CD14-positive monocyte (primary cell): ENCODE measurements at regions not wholly inside any gene's neighbourhood (a gene's known extent, or its start where the extent isn't known, plus 50 kb on each side); places are given as distances from the start of the nearest gene placed in this dataset.

ENCODE experiments used
- DNase-seq, 3 donors: peaks; one replicate each; pipeline ENCODE4 v3.0.0-alpha.2; 2011 to 2022
- H2AFZ ChIP-seq: 2 replicates; pipeline ENCODE4 v1.6.0; 2012; ENCODE audit warnings: mild to moderate bottlenecking, low read depth, low read length, inconsistent platforms; ENCODE audit not compliant: insufficient read depth, poor library complexity, severe bottlenecking
- H3K27ac ChIP-seq, 2 donors: 1 replicate in 1 of 2; 2 replicates in 1 of 2; pipeline ENCODE4 v1.5.1; 2012 to 2013; ENCODE audit warnings: low read length in 2 of 2, control low read depth in 1 of 2, inconsistent platforms in 1 of 2, low read depth in 1 of 2, mild to moderate bottlenecking in 1 of 2
- H3K27me3 ChIP-seq, 2 donors: one replicate each; pipeline versions ENCODE4 v1.6.0 to v1.6.1; 2011 to 2013; ENCODE audit warnings: low read length in 2 of 2; ENCODE audit not compliant: control insufficient read depth in 2 of 2, insufficient read depth in 2 of 2
- H3K36me3 ChIP-seq, 2 donors: replicated peaks in 1 of 2; 1 replicate in 1 of 2; 2 replicates in 1 of 2; pipeline versions ENCODE4 v1.5.1 to v1.6.1; 2012 to 2013; ENCODE audit warnings: low read length in 2 of 2, control low read depth in 1 of 2, inconsistent platforms in 1 of 2, mild to moderate bottlenecking in 1 of 2; ENCODE audit not compliant: insufficient read depth in 2 of 2, control insufficient read depth in 1 of 2
- H3K4me1 ChIP-seq, 2 donors: 1 replicate in 1 of 2; 2 replicates in 1 of 2; pipeline versions ENCODE4 v1.5.1 to v1.6.1; 2012 to 2013; ENCODE audit warnings: low read length in 2 of 2, control low read depth in 1 of 2, inconsistent platforms in 1 of 2, mild to moderate bottlenecking in 1 of 2, moderate library complexity in 1 of 2; ENCODE audit not compliant: insufficient read depth in 2 of 2, control insufficient read depth in 1 of 2
- H3K4me2 ChIP-seq: replicated peaks from 2 replicates; pipeline ENCODE3; 2012; ENCODE audit warnings: low read length, moderate library complexity, mild to moderate bottlenecking; ENCODE audit not compliant: poor library complexity, severe bottlenecking; ENCODE audit errors: extremely low read depth
- H3K4me3 ChIP-seq, 3 experiments: fragments of 200-600 bp in 1 of 3; sonication (generic) in 1 of 3; replicated peaks in 1 of 3; 1 replicate in 2 of 3; 2 replicates in 1 of 3; pipeline ENCODE4 v1.5.1; 2011 to 2013; ENCODE audit warnings: low read length in 3 of 3, mild to moderate bottlenecking in 3 of 3, control low read depth in 2 of 3, low read depth in 2 of 3, inconsistent platforms in 1 of 3, moderate library complexity in 1 of 3
- H3K79me2 ChIP-seq: 2 replicates; pipeline ENCODE4 v1.6.0; 2012; ENCODE audit warnings: mild to moderate bottlenecking, control low read depth, inconsistent platforms, low read length, moderate library complexity; ENCODE audit not compliant: insufficient read depth
- H3K9ac ChIP-seq: 2 replicates; pipeline ENCODE4 v1.6.0; 2017; ENCODE audit warnings: low read length, mild to moderate bottlenecking; ENCODE audit not compliant: insufficient read depth, poor library complexity, severe bottlenecking
- H3K9me3 ChIP-seq, 2 donors: replicated peaks in 1 of 2; 1 replicate in 1 of 2; 2 replicates in 1 of 2; pipeline versions ENCODE4 v1.5.1 to v1.6.1; 2012 to 2013; ENCODE audit warnings: low read length in 2 of 2, control low read depth in 1 of 2; ENCODE audit not compliant: control insufficient read depth in 1 of 2, insufficient read depth in 1 of 2
- H4K20me1 ChIP-seq: 2 replicates; pipeline ENCODE4 v1.6.0; 2012; ENCODE audit warnings: mild to moderate bottlenecking, low read length, control low read depth, moderate library complexity; ENCODE audit not compliant: insufficient read depth
- H3K27ac Mint-ChIP-seq, 7 donors: one replicate each; pipeline ENCODE4 v1.8.0; 2020; ENCODE audit warnings: mild to moderate bottlenecking in 7 of 7, mixed read lengths in 7 of 7, moderate library complexity in 6 of 7, inconsistent platforms in 2 of 7
- H3K27me3 Mint-ChIP-seq, 3 donors: one replicate each; pipeline ENCODE4 v1.8.0; 2021 to 2022; ENCODE audit warnings: low read depth in 3 of 3, mild to moderate bottlenecking in 3 of 3, mixed read lengths in 3 of 3, moderate library complexity in 3 of 3, inconsistent platforms in 1 of 3
- H3K36me3 Mint-ChIP-seq, 2 donors: one replicate each; pipeline ENCODE4 v1.8.0; 2020; ENCODE audit warnings: mixed read lengths in 2 of 2, inconsistent platforms in 1 of 2, mild to moderate bottlenecking in 1 of 2
- H3K4me1 Mint-ChIP-seq: one replicate; pipeline ENCODE4 v1.8.0; 2020; ENCODE audit warnings: mild to moderate bottlenecking, mixed read lengths
- H3K4me3 Mint-ChIP-seq, 2 donors: one replicate each; pipeline ENCODE4 v1.8.0; 2020; ENCODE audit warnings: mild to moderate bottlenecking in 2 of 2, mixed read lengths in 2 of 2, moderate library complexity in 1 of 2
- H3K9me3 Mint-ChIP-seq, 7 donors: one replicate each; pipeline ENCODE4 v1.8.0; 2020 to 2022; ENCODE audit warnings: mixed read lengths in 7 of 7, mild to moderate bottlenecking in 6 of 7, moderate library complexity in 6 of 7, inconsistent platforms in 2 of 7
- WGBS: methylation state at CpG from one replicate; pipeline ENCODE4 v1.1.5; 2013; ENCODE audit warnings: missing lambda C conversion rate; ENCODE audit not compliant: insufficient coverage; 5-methylcytosine and 5-hydroxymethylcytosine counted together
- intact Hi-C, 2 donors: fragments of 100-400 bp; cut with micrococcal nuclease; formaldehyde crosslinking; loops; one replicate each; pipeline versions ENCODE4 v1.15.0 to v1.15.1; 2023
- TF ChIP-seq, protein P1 (sequence below): fragments of 200-600 bp; IDR thresholded peaks from one replicate; pipeline ENCODE4 v1.8.0; 2022; ENCODE audit warnings: antibody characterized with exemption, mild to moderate bottlenecking

- whole genome bisulfite sequencing: 0% methylated on average over 3 of the region's 4 CpGs
- no peak overlapping the region for H3K27ac ChIP-seq
- no peak overlapping the region for H3K4me3 Mint-ChIP-seq
These were observed 1054.0 kb downstream of the TUSC7 start for GRCh38 chr3:117763561-117763960.

GRCh38 chr3:117768581-117768980 lies 1059.0 kb downstream of the TUSC7 start:
- no CpG with 5 or more reads among the region's 4 CpGs for WGBS

More at GRCh38 chr3:117763561-117763960, 1054.0 kb downstream of the TUSC7 start:
- Histone ChIP-seq H3K4me1 (no peaks in the 10 kb centered on the region), H3K27me3 (no peaks in the 10 kb centered on the region), H3K79me2 (no peaks in the 10 kb centered on the region), H3K9me3 (peaks cover 0 to 4% of the 10 kb centered on the region in 2 donors), H3K9ac (no peak overlapping the region), H2AFZ (no peak overlapping the region), H3K36me3 (no peaks in the 10 kb centered on the region), H3K4me3 (no peak overlapping the region), H4K20me1 (no peaks in the 10 kb centered on the region), H3K4me2 (no peak overlapping the region)
- no peak for DNase-seq
- no peaks in the 10 kb centered on the region for H3K36me3 Mint-ChIP-seq
- no peaks in the 10 kb centered on the region for H3K4me1 Mint-ChIP-seq
- H3K27ac Mint-ChIP-seq: no peak overlapping the region
- intact Hi-C loops: no loop called here
- peaks cover 0 to 5% (median 2%) of the 10 kb centered on the region in 7 donors for H3K9me3 Mint-ChIP-seq
- peaks cover 0 to 2% (median 0%) of the 10 kb centered on the region in 3 donors for H3K27me3 Mint-ChIP-seq
- TF ChIP-seq, protein P1, sequence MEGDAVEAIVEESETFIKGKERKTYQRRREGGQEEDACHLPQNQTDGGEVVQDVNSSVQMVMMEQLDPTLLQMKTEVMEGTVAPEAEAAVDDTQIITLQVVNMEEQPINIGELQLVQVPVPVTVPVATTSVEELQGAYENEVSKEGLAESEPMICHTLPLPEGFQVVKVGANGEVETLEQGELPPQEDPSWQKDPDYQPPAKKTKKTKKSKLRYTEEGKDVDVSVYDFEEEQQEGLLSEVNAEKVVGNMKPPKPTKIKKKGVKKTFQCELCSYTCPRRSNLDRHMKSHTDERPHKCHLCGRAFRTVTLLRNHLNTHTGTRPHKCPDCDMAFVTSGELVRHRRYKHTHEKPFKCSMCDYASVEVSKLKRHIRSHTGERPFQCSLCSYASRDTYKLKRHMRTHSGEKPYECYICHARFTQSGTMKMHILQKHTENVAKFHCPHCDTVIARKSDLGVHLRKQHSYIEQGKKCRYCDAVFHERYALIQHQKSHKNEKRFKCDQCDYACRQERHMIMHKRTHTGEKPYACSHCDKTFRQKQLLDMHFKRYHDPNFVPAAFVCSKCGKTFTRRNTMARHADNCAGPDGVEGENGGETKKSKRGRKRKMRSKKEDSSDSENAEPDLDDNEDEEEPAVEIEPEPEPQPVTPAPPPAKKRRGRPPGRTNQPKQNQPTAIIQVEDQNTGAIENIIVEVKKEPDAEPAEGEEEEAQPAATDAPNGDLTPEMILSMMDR: no peak

More at GRCh38 chr3:117768581-117768980, 1059.0 kb downstream of the TUSC7 start:
- Histone ChIP-seq H3K27me3 (no peaks in the 10 kb centered on the region), H3K79me2 (no peaks in the 10 kb centered on the region), H3K27ac (no peak overlapping the region), H3K9ac (no peak overlapping the region), H3K4me3 (no peak overlapping the region), H3K9me3 (no peaks in the 10 kb centered on the region), H3K4me1 (no peaks in the 10 kb centered on the region), H3K4me2 (no peak overlapping the region), H2AFZ (no peak overlapping the region), H4K20me1 (no peaks in the 10 kb centered on the region), H3K36me3 (no peaks in the 10 kb centered on the region)
- Mint-ChIP-seq H3K27ac (no peak overlapping the region), H3K27me3 (no peaks in the 10 kb centered on the region), H3K36me3 (no peaks in the 10 kb centered on the region), H3K4me1 (no peaks in the 10 kb centered on the region), H3K4me3 (no peak overlapping the region), H3K9me3 (peaks cover 0 to 2% (median 2%) of the 10 kb centered on the region in 7 donors)
- TF ChIP-seq, protein P1: no peak
- intact Hi-C loops: no loop called here
- DNase-seq: no peak
